ENCODE measurements at regions not wholly inside any gene's neighbourhood (a gene's known extent, or its start where the extent isn't known, plus 50 kb on each side); places are given as distances from the start of the nearest gene placed in this dataset.

- FAIRE-seq: peak; percentile 86
- Histone ChIP-seq H3K36me3 (ENCODE audit: control insufficient read depth, insufficient read depth, low read length) (no peaks in the 10 kb centered on the region), H3K4me3 (ENCODE audit: low read depth, low read length) (no peak overlapping the region), H3K27me3 (ENCODE audit: control insufficient read depth, insufficient read depth, low read length) (no peaks in the 10 kb centered on the region)
- no peak for DNase-seq (ENCODE audit: low read depth)
- TF ChIP-seq CTCF (IDR thresholded peaks at IDR 0.05; ENCODE audit: insufficient read depth, low read length, severe bottlenecking): no peak
Observed at GRCh38 chr22:49046546-49047361, 780.9 kb downstream of the BRD1 start.

GRCh38 chr22:49046000-49046545 is 781.6 kb downstream of the BRD1 start:
- Histone ChIP-seq H3K27me3 (ENCODE audit: control insufficient read depth, insufficient read depth, low read length) (no peaks in the 10 kb centered on the region), H3K36me3 (ENCODE audit: control insufficient read depth, insufficient read depth, low read length) (no peaks in the 10 kb centered on the region), H3K4me3 (ENCODE audit: low read depth, low read length) (no peak overlapping the region)
- FAIRE-seq (no peak), DNase-seq (ENCODE audit: low read depth) (no peak)
- TF ChIP-seq CTCF (IDR thresholded peaks at IDR 0.05; ENCODE audit: insufficient read depth, low read length, severe bottlenecking): no peak

- Histone ChIP-seq H3K36me3 (ENCODE audit: control insufficient read depth, insufficient read depth, low read length) (no peaks in the 10 kb centered on the region), H3K27me3 (ENCODE audit: control insufficient read depth, insufficient read depth, low read length) (no peaks in the 10 kb centered on the region), H3K4me3 (ENCODE audit: low read depth, low read length) (no peak overlapping the region)
- no peak for FAIRE-seq
- TF ChIP-seq CTCF (IDR thresholded peaks at IDR 0.05; ENCODE audit: insufficient read depth, low read length, severe bottlenecking): no peak
- DNase-seq (ENCODE audit: low read depth): no peak
Observed at GRCh38 chr22:49045276-49045675, 782.4 kb downstream of the BRD1 start.

- DNase-seq (ENCODE audit: low read depth) (no peak), FAIRE-seq (no peak)
- no peaks in the 10 kb centered on the region for H3K27me3 ChIP-seq (ENCODE audit: control insufficient read depth, insufficient read depth, low read length)
- H3K36me3 ChIP-seq (ENCODE audit: control insufficient read depth, insufficient read depth, low read length): no peaks in the 10 kb centered on the region
- H3K4me3 ChIP-seq (ENCODE audit: low read depth, low read length): no peak overlapping the region
- no peak for TF ChIP-seq CTCF (IDR thresholded peaks at IDR 0.05; ENCODE audit: insufficient read depth, low read length, severe bottlenecking)
Observed at GRCh38 chr22:49044776-49045175, 782.9 kb downstream of the BRD1 start.

GRCh38 chr22:49044091-49044490 is 783.6 kb downstream of the BRD1 start:
- no peak for DNase-seq (ENCODE audit: low read depth)
- no peak for FAIRE-seq
- no peak overlapping the region for H3K4me3 ChIP-seq (ENCODE audit: low read depth, low read length)
- no peak for TF ChIP-seq CTCF (IDR thresholded peaks at IDR 0.05; ENCODE audit: insufficient read depth, low read length, severe bottlenecking)
- no peaks in the 10 kb centered on the region for H3K36me3 ChIP-seq (ENCODE audit: control insufficient read depth, insufficient read depth, low read length)
- H3K27me3 ChIP-seq (ENCODE audit: control insufficient read depth, insufficient read depth, low read length): no peaks in the 10 kb centered on the region

Data from bronchial epithelial cell (primary cell).